Epithelial cell of proximal tubule (primary cell): ENCODE measurements at regions not wholly inside any gene's neighbourhood (a gene's known extent, or its start where the extent isn't known, plus 50 kb on each side); places are given as distances from the start of the nearest gene placed in this dataset.

Source experiments
- DNase-seq: peaks from one replicate; pipeline ENCODE4 v3.0.0-alpha.2; 2011; ENCODE audit warnings: low read depth
- H3K4me3 ChIP-seq: 2 replicates; pipeline ENCODE4 v1.5.1; 2011; ENCODE audit warnings: low read depth, mild to moderate bottlenecking, low read length
- TF ChIP-seq, protein P1 (sequence below): conservative IDR thresholded peaks from 2 replicates; pipeline ENCODE4 v1.5.1; 2012; ENCODE audit warnings: low read depth, mild to moderate bottlenecking, low read length

DNA sequence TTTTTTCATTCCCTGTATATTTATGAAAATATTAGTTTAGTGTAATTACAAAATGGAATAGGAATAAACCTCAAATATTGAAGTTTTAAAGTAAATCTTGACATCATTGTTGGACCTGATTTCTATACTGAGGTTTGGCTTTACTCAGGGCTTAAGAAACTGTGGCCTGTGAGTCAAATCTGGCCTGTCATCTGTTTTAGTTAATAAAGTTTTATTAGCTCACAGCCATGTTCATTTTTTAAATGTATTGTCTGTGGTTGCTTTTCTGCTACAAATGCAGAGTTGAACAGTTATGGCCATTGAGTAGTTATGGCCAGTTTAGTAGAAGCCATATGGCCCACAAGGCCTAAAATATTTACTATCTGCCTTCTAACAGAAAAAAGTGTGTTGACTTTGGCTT, 80.7 kb downstream of the DIPK2A start:
- TF ChIP-seq, protein P1, sequence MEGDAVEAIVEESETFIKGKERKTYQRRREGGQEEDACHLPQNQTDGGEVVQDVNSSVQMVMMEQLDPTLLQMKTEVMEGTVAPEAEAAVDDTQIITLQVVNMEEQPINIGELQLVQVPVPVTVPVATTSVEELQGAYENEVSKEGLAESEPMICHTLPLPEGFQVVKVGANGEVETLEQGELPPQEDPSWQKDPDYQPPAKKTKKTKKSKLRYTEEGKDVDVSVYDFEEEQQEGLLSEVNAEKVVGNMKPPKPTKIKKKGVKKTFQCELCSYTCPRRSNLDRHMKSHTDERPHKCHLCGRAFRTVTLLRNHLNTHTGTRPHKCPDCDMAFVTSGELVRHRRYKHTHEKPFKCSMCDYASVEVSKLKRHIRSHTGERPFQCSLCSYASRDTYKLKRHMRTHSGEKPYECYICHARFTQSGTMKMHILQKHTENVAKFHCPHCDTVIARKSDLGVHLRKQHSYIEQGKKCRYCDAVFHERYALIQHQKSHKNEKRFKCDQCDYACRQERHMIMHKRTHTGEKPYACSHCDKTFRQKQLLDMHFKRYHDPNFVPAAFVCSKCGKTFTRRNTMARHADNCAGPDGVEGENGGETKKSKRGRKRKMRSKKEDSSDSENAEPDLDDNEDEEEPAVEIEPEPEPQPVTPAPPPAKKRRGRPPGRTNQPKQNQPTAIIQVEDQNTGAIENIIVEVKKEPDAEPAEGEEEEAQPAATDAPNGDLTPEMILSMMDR, result no peak
- no peak overlapping the region for H3K4me3 ChIP-seq
- DNase-seq, result no peak

DNA sequence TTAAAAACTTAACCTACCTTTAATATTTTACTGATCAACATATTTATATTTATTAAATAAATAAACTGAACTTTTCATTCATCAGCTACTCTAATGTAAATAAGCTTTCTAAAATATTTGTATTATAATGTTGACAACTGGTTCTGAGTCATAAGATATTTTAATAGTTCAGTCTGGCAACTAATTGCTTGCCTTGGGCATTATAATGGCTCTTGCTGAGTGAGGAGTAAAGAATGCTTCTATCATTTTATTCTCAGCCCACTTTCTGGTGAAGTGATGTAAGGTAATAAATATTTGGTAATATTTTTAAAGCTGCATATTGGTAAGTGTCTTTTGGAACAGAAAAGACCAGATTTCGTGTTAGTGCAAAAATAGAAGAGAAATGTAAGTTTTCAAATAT, 81.5 kb downstream of the DIPK2A start:
- TF ChIP-seq, protein P1, result no peak
- no peak for DNase-seq
- H3K4me3 ChIP-seq, result no peak overlapping the region

DNA sequence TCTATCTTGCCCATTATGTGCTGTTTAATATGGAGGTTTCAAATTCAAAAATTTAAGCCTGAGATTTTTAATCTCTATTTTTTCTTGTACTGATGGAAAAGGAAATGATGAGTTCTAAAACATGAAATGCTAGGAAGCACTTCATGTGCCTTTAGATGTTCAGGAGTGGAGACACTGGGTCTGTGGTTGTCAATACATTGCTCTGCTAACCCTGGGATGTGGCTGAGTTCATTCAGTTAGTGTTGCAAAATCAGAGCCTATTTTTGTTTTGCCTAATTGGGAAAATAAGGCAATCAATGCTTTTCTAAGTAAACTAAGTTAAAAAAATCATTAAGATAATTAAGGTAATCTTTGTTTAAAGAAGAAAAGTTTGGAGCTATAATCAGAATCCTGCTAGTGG, 83.1 kb downstream of the DIPK2A start:
- DNase-seq, result no peak
- TF ChIP-seq, protein P1, result no peak
- no peak overlapping the region for H3K4me3 ChIP-seq

DNA sequence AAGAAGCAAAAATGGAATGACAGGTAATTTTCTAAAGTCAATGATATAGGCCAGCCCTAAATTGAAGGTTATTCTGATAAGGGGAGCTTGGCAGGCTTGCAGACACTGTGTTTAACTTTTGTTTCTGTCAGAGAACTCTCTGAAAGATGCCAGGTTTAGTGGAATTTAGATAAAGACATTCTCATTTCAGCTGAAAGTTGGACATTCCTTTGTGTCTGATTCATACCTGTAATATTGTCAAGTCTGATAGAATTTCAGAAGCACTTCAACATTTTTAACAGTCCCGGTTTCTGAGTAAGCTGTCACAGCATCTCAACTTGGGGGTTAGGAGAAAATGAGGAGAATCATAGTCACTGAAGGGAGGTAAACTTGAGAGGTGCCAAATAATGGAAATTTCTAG, 84.0 kb downstream of the DIPK2A start:
- no peak for DNase-seq
- TF ChIP-seq, protein P1, result no peak

DNA sequence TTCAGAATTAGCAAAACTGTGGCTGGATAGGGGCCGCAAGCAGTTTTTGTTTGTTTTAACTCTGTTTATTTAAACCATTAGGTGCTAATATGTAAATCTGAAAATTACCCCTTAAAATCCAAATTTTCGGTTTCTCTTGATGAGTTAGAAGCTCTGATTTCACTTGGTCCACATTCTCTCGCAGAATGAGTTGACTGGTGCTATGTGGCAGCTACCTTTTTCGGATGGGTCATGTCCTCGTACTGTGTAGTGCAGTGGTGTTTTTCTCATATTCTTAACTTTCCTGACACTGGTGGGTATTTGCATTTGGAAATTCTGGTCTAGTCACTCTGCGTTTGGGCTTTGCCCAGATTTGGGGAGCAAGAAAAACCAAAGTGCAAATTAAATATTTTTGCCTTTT, 87.1 kb downstream of the DIPK2A start:
- DNase-seq, result no peak
- TF ChIP-seq, protein P1, result no peak
- H3K4me3 ChIP-seq, result no peak overlapping the region

More for the DNA sequence above, 84.0 kb downstream of the DIPK2A start:
- H3K4me3 ChIP-seq, result no peak overlapping the region

DNA sequence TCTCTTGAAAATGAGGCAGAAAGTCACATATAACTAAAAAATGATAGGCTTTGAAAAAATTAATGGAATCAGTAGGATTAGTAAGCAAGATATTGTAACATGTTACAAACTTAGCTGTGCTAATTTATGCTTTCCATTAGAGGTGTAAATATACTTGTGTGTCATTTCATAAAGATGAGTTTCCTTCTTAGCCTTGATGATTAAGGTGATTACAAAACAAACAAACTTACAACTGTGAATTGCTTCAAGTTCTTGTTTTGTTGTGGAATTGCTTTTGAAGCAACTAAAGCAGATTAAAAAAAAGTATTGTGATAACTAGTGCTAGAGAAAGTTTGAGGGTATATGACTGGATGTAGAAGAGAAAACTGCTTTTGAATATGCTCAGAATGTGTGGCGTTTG, 87.9 kb downstream of the DIPK2A start:
- DNase-seq, result no peak
- TF ChIP-seq, protein P1, result no peak
- H3K4me3 ChIP-seq, result no peak overlapping the region

DNA sequence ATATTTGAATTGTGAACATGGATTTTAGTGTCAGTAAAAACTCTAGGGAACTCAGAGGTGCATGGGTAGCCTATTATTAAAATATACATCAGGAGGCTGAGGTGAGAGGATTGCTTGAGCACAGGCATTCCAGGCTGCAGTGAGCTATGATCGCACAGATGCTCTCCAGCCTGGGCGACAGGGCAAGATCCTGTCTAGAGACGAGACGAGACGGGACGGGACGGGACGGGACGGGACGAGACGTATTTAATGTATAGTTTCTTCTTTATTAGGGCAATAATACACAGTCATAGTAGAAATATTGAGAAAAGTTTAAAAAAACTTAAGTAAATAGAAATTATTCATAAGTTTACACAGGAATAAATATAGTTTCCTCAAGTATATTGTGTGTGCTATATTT, 89.3 kb downstream of the DIPK2A start:
- DNase-seq, result no peak
- H3K4me3 ChIP-seq, result no peak overlapping the region
- TF ChIP-seq, protein P1, result no peak
